CD8-positive, alpha-beta memory T cell (primary cell): ENCODE measurements at regions not wholly inside any gene's neighbourhood (a gene's known extent, or its start where the extent isn't known, plus 50 kb on each side); places are given as distances from the start of the nearest gene placed in this dataset.

Source experiments
- CTCF ChIA-PET: fragments of 350-600 bp; sonication (Branson Sonifier 250); formaldehyde crosslinking; loops from one replicate; lab custom pipeline; 2021; ENCODE audit warnings: antibody characterized with exemption; lab: Charles Lee
- POLR2A ChIA-PET: fragments of 350-600 bp; sonication (Branson Sonifier 250); formaldehyde crosslinking; loops from one replicate; lab custom pipeline; 2021; ENCODE audit warnings: antibody characterized with exemption; lab: Charles Lee
- DNase-seq, 5 donors: peaks; one replicate each; pipeline versions ENCODE4 v3.0.0 to v3.0.0-alpha.2; 2020 to 2022; ENCODE audit warnings: mixed read lengths in 1 of 5
- H3K27ac ChIP-seq: one replicate; pipeline ENCODE4 v1.7.0; 2013; ENCODE audit warnings: low read depth, mild to moderate bottlenecking, low read length, moderate library complexity
- H3K27me3 ChIP-seq: 2 replicates; pipeline ENCODE4 v1.7.0; 2013; ENCODE audit warnings: low read length, mild to moderate bottlenecking; ENCODE audit not compliant: insufficient read depth, poor library complexity, severe bottlenecking
- H3K36me3 ChIP-seq: 2 replicates; pipeline ENCODE4 v1.7.0; 2013; ENCODE audit warnings: mild to moderate bottlenecking, low read length, moderate library complexity; ENCODE audit not compliant: insufficient read depth
- H3K4me1 ChIP-seq: 2 replicates; pipeline ENCODE4 v1.7.0; 2013; ENCODE audit warnings: mild to moderate bottlenecking, low read length, moderate library complexity; ENCODE audit not compliant: insufficient read depth
- H3K4me3 ChIP-seq: 2 replicates; pipeline ENCODE4 v1.7.0; 2013; ENCODE audit warnings: mild to moderate bottlenecking, low read length
- H3K9me3 ChIP-seq: 2 replicates; pipeline ENCODE4 v1.7.0; 2013; ENCODE audit warnings: mild to moderate bottlenecking, low read length
- H3K27ac Mint-ChIP-seq, 8 donors: one replicate each; pipeline ENCODE4 v1.8.0; 2020 to 2021; ENCODE audit warnings: mixed read lengths in 8 of 8, mild to moderate bottlenecking in 6 of 8, inconsistent platforms in 3 of 8, moderate library complexity in 3 of 8
- H3K27me3 Mint-ChIP-seq, 2 donors: one replicate each; pipeline ENCODE4 v1.8.0; 2020 to 2021; ENCODE audit warnings: mixed read lengths in 2 of 2, mild to moderate bottlenecking in 1 of 2, moderate library complexity in 1 of 2
- H3K36me3 Mint-ChIP-seq, 3 donors: one replicate each; pipeline ENCODE4 v1.8.0; 2020 to 2021; ENCODE audit warnings: mixed read lengths in 3 of 3, inconsistent platforms in 1 of 3, mild to moderate bottlenecking in 1 of 3
- H3K4me1 Mint-ChIP-seq, 3 donors: one replicate each; pipeline ENCODE4 v1.8.0; 2020 to 2021; ENCODE audit warnings: mixed read lengths in 3 of 3, inconsistent platforms in 1 of 3, mild to moderate bottlenecking in 1 of 3
- H3K4me3 Mint-ChIP-seq, 7 donors: one replicate each; pipeline ENCODE4 v1.8.0; 2020 to 2021; ENCODE audit warnings: mixed read lengths in 7 of 7, mild to moderate bottlenecking in 6 of 7, moderate library complexity in 4 of 7, inconsistent platforms in 2 of 7
- H3K9me3 Mint-ChIP-seq, 5 donors: one replicate each; pipeline ENCODE4 v1.8.0; 2020 to 2022; ENCODE audit warnings: mixed read lengths in 5 of 5, mild to moderate bottlenecking in 3 of 5, moderate library complexity in 2 of 5, inconsistent platforms in 1 of 5

DNA sequence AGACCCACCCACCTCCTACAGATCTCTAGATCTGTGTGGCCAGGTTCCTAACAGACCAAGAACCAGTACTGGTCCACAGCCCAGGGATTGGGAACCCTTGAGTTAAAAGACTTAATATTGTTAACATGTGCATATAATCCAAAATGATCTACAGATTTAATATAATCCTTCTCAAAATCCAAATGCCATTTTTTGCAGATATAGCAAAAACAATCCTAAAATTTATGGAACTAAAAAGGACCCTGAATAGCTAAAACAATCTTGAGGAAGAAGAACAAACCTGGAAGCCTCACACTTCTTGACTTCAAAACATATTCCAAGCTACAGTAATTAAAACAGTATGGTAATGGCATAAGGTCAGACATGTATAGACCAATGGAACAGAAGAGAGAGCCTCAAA, 206.9 kb upstream of the SIX2 start:
- Histone ChIP-seq H3K4me3 (no peak overlapping the region), H3K27ac (no peak overlapping the region), H3K27me3 (no peaks in the 10 kb centered on the region), H3K36me3 (no peaks in the 10 kb centered on the region), H3K9me3 (no peaks in the 10 kb centered on the region), H3K4me1 (no peaks in the 10 kb centered on the region)
- no peak for DNase-seq
- POLR2A ChIA-PET = no interaction called here
- CTCF ChIA-PET = no interaction called here
- H3K27me3 Mint-ChIP-seq = peaks cover 8 to 29% of the 10 kb centered on the region in 2 donors
- H3K36me3 Mint-ChIP-seq = no peaks in the 10 kb centered on the region
- no peaks in the 10 kb centered on the region for H3K4me1 Mint-ChIP-seq
- no peak overlapping the region for H3K4me3 Mint-ChIP-seq
- no peak overlapping the region for H3K27ac Mint-ChIP-seq
- H3K9me3 Mint-ChIP-seq = peaks cover 0 to 2% (median 0%) of the 10 kb centered on the region in 5 donors

DNA sequence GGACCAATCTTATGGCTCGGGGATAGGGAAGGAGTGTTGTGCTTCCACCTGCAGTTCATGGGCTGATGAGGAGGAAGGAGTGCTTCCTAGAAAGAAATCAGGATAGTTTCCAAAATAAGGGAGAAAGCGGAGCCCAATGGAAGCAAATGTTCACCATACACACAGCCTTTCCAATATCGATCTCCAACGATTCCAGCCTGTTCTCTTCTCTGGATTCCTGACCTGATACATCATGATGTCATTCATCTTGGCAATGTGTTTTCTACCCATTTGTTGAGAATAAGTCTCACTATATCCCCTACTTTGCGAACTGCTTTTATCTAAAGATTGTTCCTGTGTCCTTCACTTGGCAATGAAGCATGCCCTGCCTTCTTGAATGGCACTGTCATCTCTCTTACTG, 205.3 kb upstream of the SIX2 start:
- no peak for DNase-seq
- Mint-ChIP-seq H3K27me3 (peaks cover 2 to 22% of the 10 kb centered on the region in 2 donors), H3K36me3 (no peaks in the 10 kb centered on the region), H3K4me1 (no peaks in the 10 kb centered on the region), H3K4me3 (no peak overlapping the region), H3K27ac (no peak overlapping the region), H3K9me3 (peaks cover 0 to 2% (median 0%) of the 10 kb centered on the region in 5 donors)
- no peaks in the 10 kb centered on the region for H3K27me3 ChIP-seq
- H3K27ac ChIP-seq = no peak overlapping the region
- ChIA-PET CTCF (no interaction called here), POLR2A (no interaction called here)
- H3K4me1 ChIP-seq = no peaks in the 10 kb centered on the region
- no peaks in the 10 kb centered on the region for H3K36me3 ChIP-seq
- H3K4me3 ChIP-seq = no peak overlapping the region
- H3K9me3 ChIP-seq = no peaks in the 10 kb centered on the region

DNA sequence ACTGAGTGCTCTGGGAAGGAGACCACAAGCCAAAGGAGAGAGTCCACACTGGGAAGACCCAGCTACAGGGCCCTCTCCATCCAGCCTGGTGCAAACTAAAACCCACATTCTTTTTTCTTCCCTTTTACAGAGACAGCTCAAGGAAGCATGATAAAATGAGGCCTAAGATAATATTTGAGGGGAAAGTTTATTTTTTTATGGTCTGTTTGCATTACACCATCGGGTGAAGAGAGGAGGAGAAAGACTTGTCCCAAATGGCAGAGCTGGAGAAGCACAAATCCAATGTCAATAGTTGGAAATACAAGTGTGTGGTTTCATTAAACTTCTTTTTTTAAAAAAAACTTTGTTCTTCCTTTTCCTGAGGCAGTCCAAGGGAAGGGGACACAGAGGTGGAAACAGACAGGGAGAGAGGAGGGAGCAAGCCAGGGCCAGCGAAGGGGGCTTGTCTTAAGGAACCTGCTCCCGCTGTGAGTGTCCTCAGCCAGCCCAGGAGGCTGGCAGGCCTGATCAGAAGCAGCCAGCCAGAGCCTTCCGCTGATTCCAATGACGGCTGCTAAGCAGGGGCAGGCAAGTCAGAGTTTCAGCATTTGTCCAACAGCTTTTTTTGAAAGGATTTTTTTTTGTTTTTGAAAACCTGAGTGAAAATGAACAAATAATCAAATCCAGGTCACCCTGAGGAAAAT, 203.8 kb upstream of the SIX2 start:
- CTCF ChIA-PET = no interaction called here
- peaks cover 0 to 1% (median 0%) of the 10 kb centered on the region in 5 donors for H3K9me3 Mint-ChIP-seq
- no peak overlapping the region for H3K27ac ChIP-seq

DNA sequence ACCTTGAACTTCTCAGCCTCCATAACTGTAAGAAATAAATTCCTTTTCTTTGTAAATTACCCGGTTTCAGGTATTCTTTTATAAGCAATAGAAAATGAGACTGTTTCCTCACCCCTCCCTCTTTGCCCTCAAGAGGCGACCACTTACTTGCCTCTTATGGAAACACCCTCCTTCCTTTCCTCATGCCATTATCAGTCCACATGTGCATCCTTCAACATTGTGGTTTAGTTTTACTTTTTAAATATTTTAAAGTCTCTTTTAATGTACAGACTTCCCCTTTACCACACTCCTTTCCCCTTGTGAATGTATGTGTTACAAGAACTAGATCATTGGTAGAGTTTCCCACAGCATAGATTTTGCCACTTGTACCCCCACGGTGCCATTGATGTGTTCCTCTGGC, 202.4 kb upstream of the SIX2 start:
- Mint-ChIP-seq H3K27me3 (peaks cover 5 to 22% of the 10 kb centered on the region in 2 donors), H3K36me3 (no peaks in the 10 kb centered on the region), H3K4me1 (no peaks in the 10 kb centered on the region), H3K4me3 (no peak overlapping the region), H3K27ac (no peak overlapping the region), H3K9me3 (no peaks in the 10 kb centered on the region)
- ChIA-PET CTCF (no interaction called here), POLR2A (no interaction called here)
- Histone ChIP-seq H3K4me1 (no peaks in the 10 kb centered on the region), H3K36me3 (no peaks in the 10 kb centered on the region), H3K4me3 (no peak overlapping the region), H3K27me3 (no peaks in the 10 kb centered on the region), H3K27ac (no peak overlapping the region), H3K9me3 (no peaks in the 10 kb centered on the region)
- no peak for DNase-seq

More for the DNA sequence above, 203.8 kb upstream of the SIX2 start:
- Histone ChIP-seq H3K9me3 (no peaks in the 10 kb centered on the region), H3K27me3 (no peaks in the 10 kb centered on the region), H3K4me1 (no peaks in the 10 kb centered on the region), H3K36me3 (no peaks in the 10 kb centered on the region), H3K4me3 (no peak overlapping the region)
- Mint-ChIP-seq H3K4me1 (no peaks in the 10 kb centered on the region), H3K4me3 (no peak overlapping the region), H3K27me3 (peaks cover 5 to 22% of the 10 kb centered on the region in 2 donors), H3K27ac (no peak overlapping the region), H3K36me3 (no peaks in the 10 kb centered on the region)
- POLR2A ChIA-PET = no interaction called here
- DNase-seq = no peak

DNA sequence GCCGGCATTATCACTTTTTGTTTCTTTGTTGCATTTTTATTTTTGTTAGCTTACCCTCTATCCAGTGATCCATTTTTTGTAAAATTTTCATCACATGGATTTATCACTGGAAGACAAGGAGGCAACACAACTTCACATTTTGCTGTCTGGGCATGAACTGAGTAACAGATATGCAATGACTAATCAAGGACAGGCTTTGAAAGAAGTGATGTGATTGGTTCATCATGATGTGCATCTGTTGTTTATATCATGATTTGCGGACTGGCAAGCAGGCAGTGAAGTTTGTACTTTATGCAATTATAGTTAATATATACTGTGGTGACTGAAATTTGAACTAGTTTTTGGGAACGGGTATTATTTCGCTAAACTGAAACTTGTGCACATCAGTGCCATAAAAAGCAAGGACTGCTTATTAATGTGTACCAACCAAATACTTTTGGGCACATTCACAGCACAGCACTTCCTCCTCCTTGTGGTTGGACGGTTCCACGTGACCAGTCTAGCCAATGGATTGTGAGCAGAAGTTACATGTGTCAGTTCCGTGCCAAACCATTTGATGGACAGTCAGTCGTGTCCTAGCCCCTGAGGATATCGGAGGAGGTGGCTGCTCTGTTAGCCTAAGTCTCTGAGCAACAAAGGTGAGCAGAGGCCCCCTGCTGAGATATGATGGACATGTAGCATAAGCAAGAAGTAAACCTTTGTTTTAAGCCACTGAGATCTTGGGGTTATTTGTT, 201.4 kb upstream of the SIX2 start:
- no peak for DNase-seq
- Mint-ChIP-seq H3K27me3 (peaks cover 5 to 22% of the 10 kb centered on the region in 2 donors), H3K36me3 (no peaks in the 10 kb centered on the region), H3K27ac (no peak overlapping the region), H3K9me3 (no peaks in the 10 kb centered on the region), H3K4me1 (no peaks in the 10 kb centered on the region), H3K4me3 (no peak overlapping the region)
- H3K27me3 ChIP-seq = no peaks in the 10 kb centered on the region
- no peaks in the 10 kb centered on the region for H3K4me1 ChIP-seq
- ChIA-PET POLR2A (no interaction called here), CTCF (no interaction called here)
- no peak overlapping the region for H3K4me3 ChIP-seq
- H3K36me3 ChIP-seq = no peaks in the 10 kb centered on the region
- no peak overlapping the region for H3K27ac ChIP-seq
- H3K9me3 ChIP-seq = no peaks in the 10 kb centered on the region

DNA sequence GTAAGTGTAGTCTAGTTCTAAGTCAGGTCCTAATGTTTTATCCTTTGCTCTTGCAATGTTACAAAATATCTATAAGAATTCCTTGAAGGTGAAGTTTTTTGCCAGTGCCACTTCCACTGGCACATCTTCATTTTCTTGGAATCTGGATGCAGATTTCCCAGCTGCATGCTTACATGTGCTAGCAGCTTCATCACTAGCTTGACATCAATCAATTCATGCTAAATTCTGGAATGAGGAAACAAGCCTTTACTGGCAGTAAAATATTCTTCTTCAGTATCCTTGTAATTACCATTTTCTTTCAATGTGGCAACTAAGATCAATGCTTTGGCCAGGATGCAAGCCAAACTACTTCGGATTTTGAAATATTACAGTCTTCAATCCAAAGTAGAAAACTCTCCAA, 200.6 kb upstream of the SIX2 start:
- no peaks in the 10 kb centered on the region for H3K36me3 ChIP-seq
- no peak overlapping the region for H3K27ac ChIP-seq
- CTCF ChIA-PET = no interaction called here
- Mint-ChIP-seq H3K9me3 (no peaks in the 10 kb centered on the region), H3K27ac (no peak overlapping the region), H3K4me3 (no peak overlapping the region), H3K27me3 (peaks cover 5 to 21% of the 10 kb centered on the region in 2 donors), H3K36me3 (no peaks in the 10 kb centered on the region), H3K4me1 (no peaks in the 10 kb centered on the region)
- H3K4me3 ChIP-seq = no peak overlapping the region
- POLR2A ChIA-PET = no interaction called here
- no peak for DNase-seq
- no peaks in the 10 kb centered on the region for H3K27me3 ChIP-seq
- no peaks in the 10 kb centered on the region for H3K9me3 ChIP-seq
- H3K4me1 ChIP-seq = no peaks in the 10 kb centered on the region

DNA sequence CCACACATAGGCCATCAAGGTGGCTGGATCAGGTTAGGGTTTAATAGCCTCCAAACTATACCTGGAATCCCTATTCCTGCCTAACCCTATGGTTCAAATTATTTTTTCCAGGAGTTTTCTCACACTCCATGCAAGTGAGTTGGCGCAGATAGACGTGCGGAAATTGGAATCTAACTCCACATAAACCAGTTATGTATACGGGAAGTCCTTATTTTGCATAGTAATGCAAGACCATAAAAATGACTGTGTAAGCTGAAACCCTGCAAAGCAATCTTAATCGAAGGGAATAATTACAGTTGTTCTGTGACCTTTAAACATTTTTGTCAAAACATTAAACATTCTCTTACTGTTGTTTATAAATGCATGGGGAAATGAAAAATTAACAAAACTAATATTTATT, 200.1 kb upstream of the SIX2 start:
- H3K4me1 Mint-ChIP-seq = no peaks in the 10 kb centered on the region
- H3K27ac Mint-ChIP-seq = no peak overlapping the region
- no peak overlapping the region for H3K4me3 Mint-ChIP-seq
- H3K27ac ChIP-seq = no peak overlapping the region
- no peak overlapping the region for H3K4me3 ChIP-seq
- H3K36me3 Mint-ChIP-seq = no peaks in the 10 kb centered on the region
- H3K9me3 Mint-ChIP-seq = peaks cover 0 to under 1% (median 0%) of the 10 kb centered on the region in 5 donors
- H3K27me3 Mint-ChIP-seq = peaks cover 4 to 16% of the 10 kb centered on the region in 2 donors
- POLR2A ChIA-PET = no interaction called here
- no peaks in the 10 kb centered on the region for H3K4me1 ChIP-seq
- no peaks in the 10 kb centered on the region for H3K9me3 ChIP-seq
- no peak for DNase-seq
- no peaks in the 10 kb centered on the region for H3K36me3 ChIP-seq
- CTCF ChIA-PET = no interaction called here
- H3K27me3 ChIP-seq = no peaks in the 10 kb centered on the region

DNA sequence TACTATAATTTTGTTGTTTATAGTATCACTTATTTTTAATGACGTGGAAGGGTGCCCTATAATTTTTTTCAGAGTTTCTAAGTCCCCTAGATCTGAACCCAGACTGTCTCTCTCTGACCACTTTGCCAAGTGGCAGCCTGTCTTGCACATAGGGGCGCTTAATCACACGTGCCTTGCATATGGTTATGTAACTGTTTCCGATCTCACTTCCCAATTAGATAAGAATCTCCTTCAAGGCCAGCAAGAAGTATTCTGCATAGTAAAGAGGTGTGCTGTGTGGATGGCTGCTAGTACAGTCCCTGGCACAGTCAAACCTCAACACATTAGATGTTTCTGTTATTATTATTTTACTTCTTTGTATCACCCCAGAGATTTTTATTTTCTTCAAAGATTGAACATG, 197.8 kb upstream of the SIX2 start:
- no peak overlapping the region for H3K27ac Mint-ChIP-seq
- no peaks in the 10 kb centered on the region for H3K36me3 ChIP-seq
- no peaks in the 10 kb centered on the region for H3K4me1 ChIP-seq
- H3K27me3 Mint-ChIP-seq = peaks cover 4% of the 10 kb centered on the region in 2 donors
- H3K9me3 ChIP-seq = no peaks in the 10 kb centered on the region
- POLR2A ChIA-PET = no interaction called here
- CTCF ChIA-PET = no interaction called here
- no peak overlapping the region for H3K4me3 Mint-ChIP-seq
- no peaks in the 10 kb centered on the region for H3K36me3 Mint-ChIP-seq
- no peaks in the 10 kb centered on the region for H3K27me3 ChIP-seq
- no peak overlapping the region for H3K4me3 ChIP-seq
- no peak overlapping the region for H3K27ac ChIP-seq
- DNase-seq = no peak
- H3K9me3 Mint-ChIP-seq = peaks cover 0 to 8% (median 2%) of the 10 kb centered on the region in 5 donors
- H3K4me1 Mint-ChIP-seq = no peaks in the 10 kb centered on the region
